ENCODE measurements at regions not wholly inside any gene's neighbourhood (a gene's known extent, or its start where the extent isn't known, plus 50 kb on each side); places are given as distances from the start of the nearest gene placed in this dataset.

DNA sequence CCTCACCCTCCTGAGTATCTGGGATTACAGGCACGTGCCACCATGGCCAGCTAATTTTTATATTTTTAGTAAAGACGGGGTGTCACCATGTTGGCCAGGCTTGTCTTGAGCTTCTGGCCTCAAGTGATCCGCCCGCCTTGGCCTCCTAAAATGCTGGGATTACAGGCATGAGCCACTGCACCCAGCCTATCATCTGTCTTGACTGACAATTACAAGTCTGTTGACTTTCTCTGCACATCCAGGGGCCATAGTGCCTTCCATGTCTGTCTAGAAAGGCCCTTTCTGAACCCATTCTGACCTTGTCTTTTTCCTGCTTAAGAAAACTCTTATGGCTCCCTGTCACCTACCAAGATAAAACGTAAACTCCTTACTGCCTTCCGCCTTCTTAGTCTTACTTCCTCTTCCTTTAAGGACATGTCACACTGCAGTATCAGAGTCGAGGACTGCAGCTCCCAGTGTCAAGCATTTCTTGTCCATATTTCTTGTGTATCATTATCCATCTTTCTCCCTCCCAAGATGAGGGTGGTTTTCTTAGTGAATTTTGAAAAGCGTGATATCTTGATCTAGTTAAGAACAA is 49.9 kb upstream of the SHB start:
- DNase-seq (no peak), ATAC-seq (no peak)
- intact Hi-C loops (cut with DNase I) = loop anchor here in 1 of 10 donors (10.0 kb wide), 1 partner anchor 136 kb away; no protein-coding TSS in a partner anchor
- no peak overlapping the region for H3K4me3 ChIP-seq
- H3K9me3 ChIP-seq = no peaks in the 10 kb centered on the region
- no peak for TF ChIP-seq POLR2A (IDR thresholded peaks at IDR 0.05)
- no peaks in the 10 kb centered on the region for H3K36me3 ChIP-seq
- peaks cover 0 to 9% (median 0%) of the 10 kb centered on the region in 9 donors for H3K27me3 ChIP-seq
- 76 to 85% (median 82%) methylated on average over 8 of the region's 8 CpGs for WGBS, 4 donors
- H3K27ac ChIP-seq = no peak overlapping the region
- no peaks in the 10 kb centered on the region for H3K4me1 ChIP-seq
